ENCODE measurements at regions not wholly inside any gene's neighbourhood (a gene's known extent, or its start where the extent isn't known, plus 50 kb on each side); places are given as distances from the start of the nearest gene placed in this dataset.
"Not testable (repeated sequence)": the region's sequence is repeated elsewhere in the genome, so short reads cannot be mapped to it uniquely, and the experiment has no call there.

DNA sequence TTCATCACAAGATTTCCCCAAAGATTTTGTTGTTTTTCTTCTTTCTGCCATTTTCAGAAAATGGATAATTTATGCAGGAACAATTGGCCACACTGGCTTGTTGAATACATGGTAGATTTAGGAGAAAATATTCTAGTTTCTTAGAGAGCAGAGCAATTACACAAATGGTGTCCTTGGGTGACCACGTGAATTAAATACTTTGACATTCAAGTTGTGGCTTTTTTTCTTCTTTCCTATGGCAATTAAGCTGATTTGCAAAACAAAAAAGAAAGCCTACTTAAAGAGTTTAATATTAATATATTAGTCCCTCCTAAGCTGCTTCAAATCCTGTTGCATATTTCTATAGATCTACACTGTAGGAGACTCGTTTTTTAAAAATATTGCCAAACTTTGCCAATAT lies 133.0 kb upstream of the HTR2C start:
- no peak overlapping the region for H3K27ac Mint-ChIP-seq
- TF ChIP-seq, protein P1, sequence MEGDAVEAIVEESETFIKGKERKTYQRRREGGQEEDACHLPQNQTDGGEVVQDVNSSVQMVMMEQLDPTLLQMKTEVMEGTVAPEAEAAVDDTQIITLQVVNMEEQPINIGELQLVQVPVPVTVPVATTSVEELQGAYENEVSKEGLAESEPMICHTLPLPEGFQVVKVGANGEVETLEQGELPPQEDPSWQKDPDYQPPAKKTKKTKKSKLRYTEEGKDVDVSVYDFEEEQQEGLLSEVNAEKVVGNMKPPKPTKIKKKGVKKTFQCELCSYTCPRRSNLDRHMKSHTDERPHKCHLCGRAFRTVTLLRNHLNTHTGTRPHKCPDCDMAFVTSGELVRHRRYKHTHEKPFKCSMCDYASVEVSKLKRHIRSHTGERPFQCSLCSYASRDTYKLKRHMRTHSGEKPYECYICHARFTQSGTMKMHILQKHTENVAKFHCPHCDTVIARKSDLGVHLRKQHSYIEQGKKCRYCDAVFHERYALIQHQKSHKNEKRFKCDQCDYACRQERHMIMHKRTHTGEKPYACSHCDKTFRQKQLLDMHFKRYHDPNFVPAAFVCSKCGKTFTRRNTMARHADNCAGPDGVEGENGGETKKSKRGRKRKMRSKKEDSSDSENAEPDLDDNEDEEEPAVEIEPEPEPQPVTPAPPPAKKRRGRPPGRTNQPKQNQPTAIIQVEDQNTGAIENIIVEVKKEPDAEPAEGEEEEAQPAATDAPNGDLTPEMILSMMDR (IDR thresholded peaks at IDR 0.05; ENCODE audit: unreplicated experiment in 3 of 3), result no peak
- no peak overlapping the region for H3K4me3 Mint-ChIP-seq
- peaks cover 5% of the 10 kb centered on the region for H3K4me1 Mint-ChIP-seq
- no peaks in the 10 kb centered on the region for H3K36me3 Mint-ChIP-seq (ENCODE audit: low read depth)
- H3K27me3 Mint-ChIP-seq (ENCODE audit: low read depth), result no peaks in the 10 kb centered on the region
- H3K9me3 Mint-ChIP-seq, result no peaks in the 10 kb centered on the region

DNA sequence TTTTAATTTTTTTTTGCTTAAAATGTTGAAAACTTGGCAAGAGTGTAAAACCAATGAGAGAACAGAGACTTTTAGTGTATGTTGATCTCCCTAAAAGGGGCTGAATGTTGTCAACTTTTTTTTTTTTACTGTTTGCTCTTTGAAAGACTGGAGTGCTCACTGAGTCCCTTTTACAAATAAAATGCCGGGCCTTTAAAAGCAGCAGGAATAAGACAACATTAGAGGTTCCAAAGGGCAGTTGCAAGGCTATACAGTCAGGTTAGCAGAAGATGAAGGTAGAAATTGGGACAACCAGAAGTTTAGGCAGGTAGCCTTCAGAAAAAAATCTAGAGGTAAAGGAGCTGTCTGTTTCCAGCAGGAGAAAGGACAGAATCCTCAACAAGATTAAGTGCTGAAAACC lies 132.5 kb upstream of the HTR2C start:
- H3K4me3 Mint-ChIP-seq, result no peak overlapping the region
- H3K9me3 Mint-ChIP-seq, result no peaks in the 10 kb centered on the region
- no peak overlapping the region for H3K27ac Mint-ChIP-seq
- H3K27me3 Mint-ChIP-seq (ENCODE audit: low read depth), result no peaks in the 10 kb centered on the region
- no peaks in the 10 kb centered on the region for H3K36me3 Mint-ChIP-seq (ENCODE audit: low read depth)
- TF ChIP-seq, protein P1 (IDR thresholded peaks at IDR 0.05; ENCODE audit: unreplicated experiment in 3 of 3), result no peak
- peaks cover 5% of the 10 kb centered on the region for H3K4me1 Mint-ChIP-seq

DNA sequence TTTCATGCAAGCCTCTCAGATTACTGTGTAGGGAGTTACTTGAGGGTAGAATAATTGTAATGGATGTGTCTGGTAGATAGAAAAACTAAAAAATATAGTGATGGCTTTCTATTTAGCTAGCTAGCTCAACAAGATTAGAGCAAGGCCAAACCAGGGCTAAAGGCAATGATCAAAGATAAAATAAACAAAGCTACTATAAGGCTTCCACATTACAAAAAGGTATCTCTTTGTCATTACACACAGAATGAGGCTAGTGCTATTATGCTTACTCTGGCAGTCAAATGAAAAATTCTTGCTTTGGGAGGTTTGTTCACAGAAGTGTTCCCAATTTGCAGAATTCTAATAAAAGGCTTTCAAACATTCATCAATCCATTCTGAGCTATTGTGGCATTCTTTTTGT lies 121.6 kb upstream of the HTR2C start:
- Mint-ChIP-seq H3K36me3 (ENCODE audit: low read depth) (no peaks in the 10 kb centered on the region), H3K27ac (no peak overlapping the region), H3K4me1 (no peaks in the 10 kb centered on the region), H3K9me3 (no peaks in the 10 kb centered on the region), H3K27me3 (ENCODE audit: low read depth) (peaks cover 27% of the 10 kb centered on the region), H3K4me3 (no peak overlapping the region)
- TF ChIP-seq, protein P1 (IDR thresholded peaks at IDR 0.05; ENCODE audit: unreplicated experiment in 3 of 3), result no peak

DNA sequence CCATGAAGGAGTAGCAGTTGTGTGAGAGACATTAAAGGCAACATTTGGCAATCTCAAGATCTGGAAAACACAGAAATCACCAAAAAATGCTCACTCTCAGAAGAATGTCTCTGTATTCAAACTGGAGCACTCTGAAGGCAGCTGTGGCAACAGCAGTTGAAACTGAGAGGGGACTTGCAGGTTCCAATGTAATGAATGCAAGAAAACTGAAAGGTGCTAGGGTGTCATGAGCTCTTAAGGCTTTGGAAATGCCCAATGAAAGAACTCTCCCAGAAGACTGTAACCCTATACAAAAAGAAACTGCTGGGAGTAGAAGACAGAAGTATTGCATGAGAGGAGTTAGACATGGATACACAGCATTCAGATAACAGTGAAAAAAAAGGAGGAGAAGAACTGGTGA lies 118.2 kb upstream of the HTR2C start:
- H3K27me3 Mint-ChIP-seq (ENCODE audit: low read depth), result peaks cover 58% of the 10 kb centered on the region
- no peaks in the 10 kb centered on the region for H3K9me3 Mint-ChIP-seq
- H3K4me3 Mint-ChIP-seq, result no peak overlapping the region
- H3K36me3 Mint-ChIP-seq (ENCODE audit: low read depth), result no peaks in the 10 kb centered on the region
- no peaks in the 10 kb centered on the region for H3K4me1 Mint-ChIP-seq
- H3K27ac Mint-ChIP-seq, result no peak overlapping the region
- TF ChIP-seq, protein P1 (IDR thresholded peaks at IDR 0.05; ENCODE audit: unreplicated experiment in 3 of 3), result no peak

DNA sequence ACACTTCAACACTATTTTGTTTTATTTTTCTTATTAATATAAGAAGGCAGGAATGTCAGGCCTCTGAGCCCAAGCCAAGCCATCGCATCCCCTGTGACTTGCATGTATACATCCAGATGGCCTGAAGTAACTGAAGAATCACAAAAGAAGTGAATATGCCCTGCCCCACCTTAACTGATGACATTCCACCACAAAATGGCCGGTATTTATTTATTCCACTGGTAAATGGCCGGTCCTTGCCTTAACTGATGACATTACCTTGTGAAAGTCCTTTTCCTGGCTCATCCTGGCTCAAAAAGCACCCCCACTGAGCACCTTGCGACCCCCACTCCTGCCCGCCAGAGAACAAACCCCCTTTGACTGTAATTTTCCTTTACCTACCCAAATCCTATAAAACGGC lies 111.9 kb upstream of the HTR2C start:
- H3K9me3 Mint-ChIP-seq; H3K27ac Mint-ChIP-seq; H3K4me1 Mint-ChIP-seq; H3K4me3 Mint-ChIP-seq; H3K36me3 Mint-ChIP-seq (ENCODE audit: low read depth): not testable (repeated sequence)
- H3K27me3 Mint-ChIP-seq (ENCODE audit: low read depth), result peaks cover 37% of the 10 kb centered on the region

DNA sequence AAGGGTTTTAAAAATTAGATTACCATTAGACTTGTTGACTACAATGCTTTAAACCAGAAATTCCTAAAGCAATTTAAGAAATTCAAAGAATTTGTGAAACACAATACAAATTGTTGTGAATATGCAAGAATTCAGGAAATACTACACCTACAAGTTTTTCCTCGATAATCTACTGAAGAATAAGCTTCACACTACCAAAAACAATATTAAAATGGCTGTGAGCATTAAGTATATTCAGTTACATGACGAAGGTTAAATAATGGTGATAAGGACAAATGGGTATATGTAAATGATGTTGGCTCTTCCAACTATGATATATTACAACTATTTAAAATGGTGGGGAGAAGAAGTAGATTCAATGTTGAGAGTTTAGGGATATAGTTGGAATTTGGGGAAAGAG lies 111.1 kb upstream of the HTR2C start:
- H3K27ac Mint-ChIP-seq, result no peak overlapping the region
- no peak overlapping the region for H3K4me3 Mint-ChIP-seq
- no peaks in the 10 kb centered on the region for H3K4me1 Mint-ChIP-seq
- TF ChIP-seq, protein P1 (IDR thresholded peaks at IDR 0.05; ENCODE audit: unreplicated experiment in 3 of 3), result no peak
- H3K27me3 Mint-ChIP-seq (ENCODE audit: low read depth), result peaks cover 29% of the 10 kb centered on the region
- no peaks in the 10 kb centered on the region for H3K36me3 Mint-ChIP-seq (ENCODE audit: low read depth)
- no peaks in the 10 kb centered on the region for H3K9me3 Mint-ChIP-seq
